Fibroblast of mammary gland (primary cell): ENCODE measurements at regions not wholly inside any gene's neighbourhood (a gene's known extent, or its start where the extent isn't known, plus 50 kb on each side); places are given as distances from the start of the nearest gene placed in this dataset.
A peak's percentile ranks its signal among the peaks of the same experiment; 100 is the strongest.

Experiments used
- DNase-seq: peaks from one replicate; pipeline ENCODE4 v3.0.0-alpha.2; 2010; ENCODE audit warnings: low read depth
- H3K4me3 ChIP-seq: 2 replicates; pipeline ENCODE4 v1.5.1; 2011; ENCODE audit warnings: low read depth, mild to moderate bottlenecking, low read length, moderate library complexity; ENCODE audit not compliant: control insufficient read depth
- CTCF ChIP-seq: conservative IDR thresholded peaks from 2 replicates; pipeline ENCODE4 v1.5.1; 2011; ENCODE audit warnings: low read depth, low read length, inconsistent platforms; ENCODE audit not compliant: control insufficient read depth, insufficient read depth

- TF ChIP-seq CTCF: no peak
- no peak overlapping the region for H3K4me3 ChIP-seq
- no peak for DNase-seq
These were observed 657.0 kb downstream of the DNAJB9 start for GRCh38 chr7:109226699-109227098.

GRCh38 chr7:109235316-109235715 is 665.6 kb downstream of the DNAJB9 start:
- no peak overlapping the region for H3K4me3 ChIP-seq
- TF ChIP-seq CTCF: no peak
- no peak for DNase-seq

GRCh38 chr7:109246330-109247077 is 676.8 kb downstream of the DNAJB9 start:
- TF ChIP-seq CTCF: no peak
- DNase-seq: peak; percentile 31
- H3K4me3 ChIP-seq: no peak overlapping the region

- no peak overlapping the region for H3K4me3 ChIP-seq
- no peak for TF ChIP-seq CTCF
- no peak for DNase-seq
These were observed 687.3 kb downstream of the DNAJB9 start for GRCh38 chr7:109256762-109257560.

GRCh38 chr7:109259151-109259550 is 689.5 kb downstream of the DNAJB9 start:
- no peak overlapping the region for H3K4me3 ChIP-seq
- TF ChIP-seq CTCF: no peak
- no peak for DNase-seq

GRCh38 chr7:109261781-109262180 is 692.1 kb downstream of the DNAJB9 start:
- H3K4me3 ChIP-seq: no peak overlapping the region
- no peak for DNase-seq
- no peak for TF ChIP-seq CTCF

GRCh38 chr7:109266610-109267009 is 696.9 kb downstream of the DNAJB9 start:
- no peak overlapping the region for H3K4me3 ChIP-seq
- no peak for TF ChIP-seq CTCF
- no peak for DNase-seq
